HepG2 (cell line): ENCODE measurements at regions not wholly inside any gene's neighbourhood (a gene's known extent, or its start where the extent isn't known, plus 50 kb on each side); places are given as distances from the start of the nearest gene placed in this dataset.

Experiments
- ATAC-seq: fragments of 200-7000 bp; cut with Tn5 transposase; 3 replicates; pipeline ENCODE4 v1.9.1; 2020; ENCODE audit warnings: mild to moderate bottlenecking, moderate library complexity
- BruUV-seq: library from RNA; stranded (reverse); fragments of 400-500 nt; replicated peaks from 2 replicates; lab custom pipeline; 2021; lab: Mats Ljungman, UMichigan
- CTCF ChIA-PET: fragments of 300-600 bp; formaldehyde crosslinking; extraction: SDS; loops from one replicate; lab custom pipeline; 2021; ENCODE audit warnings: low total read pairs, inconsistent platforms, low intra/inter-chr PET ratio; lab: Yijun Ruan, JAX
- POLR2A ChIA-PET: fragments of 350-600 bp; sonication (Branson Sonifier 250); formaldehyde crosslinking; loops from one replicate; lab custom pipeline; 2020; ENCODE audit warnings: antibody characterized with exemption, inconsistent platforms; lab: Yijun Ruan, JAX
- DNase-seq: peaks from one replicate; pipeline ENCODE4 v3.0.0-alpha.2; 2015; ENCODE audit warnings: low spot score
- FAIRE-seq: peaks from 3 replicates; lab custom pipeline; 2011; peaks lifted over from hg19 to GRCh38; lab: Jason Lieb, UNC
- H2AFZ ChIP-seq: one replicate; pipeline ENCODE4 v1.6.1; 2011; ENCODE audit warnings: low read length, inconsistent platforms
- H3K27ac ChIP-seq: fragments of 300-600 bp; 3 replicates; pipeline ENCODE4 v1.8.0; 2011; ENCODE audit warnings: mixed run types, mild to moderate bottlenecking, mixed read lengths, low read length, inconsistent platforms; ENCODE audit not compliant: insufficient read depth; ENCODE audit errors: extremely low read length
- H3K27me3 ChIP-seq, 2 experiments: fragments of 200-600 bp in 1 of 2; 2 replicates in 1 of 2; 3 replicates in 1 of 2; pipeline versions ENCODE4 v1.6.0 to v1.8.0; 2011; ENCODE audit warnings: low read length in 2 of 2, mild to moderate bottlenecking in 2 of 2, moderate library complexity in 2 of 2, inconsistent platforms in 1 of 2; ENCODE audit not compliant: insufficient read depth in 2 of 2, control insufficient read depth in 1 of 2
- H3K36me3 ChIP-seq, 2 experiments: fragments of 200-600 bp in 1 of 2; replicated peaks in 1 of 2; 2 replicates in 1 of 2; 3 replicates in 1 of 2; pipeline versions ENCODE4 v1.5.1 to v1.8.0; 2011; ENCODE audit warnings: low read length in 2 of 2, inconsistent platforms in 1 of 2; ENCODE audit not compliant: insufficient read depth in 2 of 2, control insufficient read depth in 1 of 2
- H3K4me1 ChIP-seq: 2 replicates; pipeline ENCODE4 v1.5.1; 2012; ENCODE audit warnings: low read length, inconsistent platforms; ENCODE audit not compliant: insufficient read depth
- H3K4me2 ChIP-seq: 2 replicates; pipeline ENCODE4 v1.6.0; 2011; ENCODE audit warnings: low read depth, low read length, inconsistent platforms
- H3K4me3 ChIP-seq, 3 experiments: fragments of 200-600 bp in 1 of 3; sonication (generic), shearing (Covaris generic) in 1 of 3; replicated peaks in 1 of 3; 2 replicates each; pipeline ENCODE4 v1.5.1; 2011 to 2016; ENCODE audit warnings: low read length in 3 of 3, inconsistent platforms in 2 of 3, low read depth in 2 of 3, mild to moderate bottlenecking in 2 of 3, control low read depth in 1 of 3, mixed read lengths in 1 of 3; ENCODE audit not compliant: insufficient read depth in 1 of 3
- H3K79me2 ChIP-seq: one replicate; pipeline ENCODE4 v1.6.1; 2011; ENCODE audit warnings: low read length, inconsistent platforms; ENCODE audit not compliant: insufficient read depth
- H3K9ac ChIP-seq: 2 replicates; pipeline ENCODE4 v1.6.0; 2011; ENCODE audit warnings: mild to moderate bottlenecking, low read depth, low read length, inconsistent platforms; ENCODE audit not compliant: insufficient read depth
- H3K9me3 ChIP-seq: 2 replicates; pipeline ENCODE4 v1.5.1; 2012; ENCODE audit warnings: mild to moderate bottlenecking, low read length
- H4K20me1 ChIP-seq: 2 replicates; pipeline ENCODE4 v1.6.0; 2011; ENCODE audit warnings: inconsistent platforms, mild to moderate bottlenecking, low read length, moderate library complexity; ENCODE audit not compliant: insufficient read depth
- ARNTL ChIP-seq: sonication (generic); formaldehyde crosslinking; IDR thresholded peaks from 2 replicates; pipeline ENCODE4 v1.4.0; 2020; ENCODE audit warnings: mild to moderate bottlenecking, missing genetic modification reagents
- CAMTA2 ChIP-seq: sonication (generic); formaldehyde crosslinking; IDR thresholded peaks from 2 replicates; pipeline ENCODE4 v1.4.0; 2020; ENCODE audit warnings: mild to moderate bottlenecking, missing genetic modification reagents, borderline replicate concordance
- GATAD2A ChIP-seq: IDR thresholded peaks from 2 replicates; pipeline ENCODE4 v1.6.1; 2016
- IKZF4 ChIP-seq: sonication (generic); formaldehyde crosslinking; IDR thresholded peaks from 2 replicates; pipeline ENCODE4 v1.5.1; 2020; ENCODE audit warnings: borderline replicate concordance, mild to moderate bottlenecking, low read depth, missing genetic modification reagents; ENCODE audit errors: not compliant biosample characterization
- MAFK ChIP-seq, 2 experiments: IDR thresholded peaks in 1 of 2; conservative IDR thresholded peaks in 1 of 2; 2 replicates each; pipeline ENCODE4 v1.6.1; 2011; ENCODE audit warnings: improper control_type of control experiment in 2 of 2, low read length in 2 of 2
- NFKB2 ChIP-seq: sonication (generic); formaldehyde crosslinking; IDR thresholded peaks from 2 replicates; pipeline ENCODE4 v1.4.0; 2020; ENCODE audit warnings: missing genetic modification reagents, borderline replicate concordance
- YEATS2 ChIP-seq: sonication (generic); formaldehyde crosslinking; IDR thresholded peaks from 2 replicates; pipeline ENCODE4 v1.4.0; 2020; ENCODE audit warnings: missing genetic modification reagents, borderline replicate concordance
- ZNF343 ChIP-seq: sonication (generic); formaldehyde crosslinking; IDR thresholded peaks from 2 replicates; pipeline ENCODE4 v1.4.0; 2020; ENCODE audit warnings: mild to moderate bottlenecking, missing genetic modification reagents
- WGBS: methylation state at CpG from one replicate; pipeline ENCODE4 v1.1.6; 2017; ENCODE audit warnings: low lambda C conversion rate; 5-methylcytosine and 5-hydroxymethylcytosine counted together
- in situ Hi-C: cut with HindIII; loops from 2 replicates; pipeline ENCODE4 v1.10.0; 2017; ENCODE audit warnings: low pct_unique_long_range_greater_than_20kb; ENCODE audit not compliant: extremely low pct_ligation_motif_present
- intact Hi-C: fragments of 100-400 bp; cut with micrococcal nuclease; formaldehyde crosslinking; loops from one replicate; pipeline ENCODE4 v1.10.0; 2022; ENCODE audit not compliant: unreplicated experiment
- TF ChIP-seq, protein P1 (sequence below): fragments of 450-650 bp; IDR thresholded peaks from 2 replicates; pipeline ENCODE4 v1.6.1; 2016
- TF ChIP-seq, protein P2 (sequence below): sonication (generic); formaldehyde crosslinking; IDR thresholded peaks from 2 replicates; pipeline ENCODE4 v1.4.0; 2020; ENCODE audit warnings: mild to moderate bottlenecking, missing genetic modification reagents
- TF ChIP-seq, protein P3 (sequence below): sonication (generic); formaldehyde crosslinking; IDR thresholded peaks from 2 replicates; pipeline ENCODE4 v1.8.0; 2022; ENCODE audit warnings: mild to moderate bottlenecking, missing genetic modification reagents

DNA sequence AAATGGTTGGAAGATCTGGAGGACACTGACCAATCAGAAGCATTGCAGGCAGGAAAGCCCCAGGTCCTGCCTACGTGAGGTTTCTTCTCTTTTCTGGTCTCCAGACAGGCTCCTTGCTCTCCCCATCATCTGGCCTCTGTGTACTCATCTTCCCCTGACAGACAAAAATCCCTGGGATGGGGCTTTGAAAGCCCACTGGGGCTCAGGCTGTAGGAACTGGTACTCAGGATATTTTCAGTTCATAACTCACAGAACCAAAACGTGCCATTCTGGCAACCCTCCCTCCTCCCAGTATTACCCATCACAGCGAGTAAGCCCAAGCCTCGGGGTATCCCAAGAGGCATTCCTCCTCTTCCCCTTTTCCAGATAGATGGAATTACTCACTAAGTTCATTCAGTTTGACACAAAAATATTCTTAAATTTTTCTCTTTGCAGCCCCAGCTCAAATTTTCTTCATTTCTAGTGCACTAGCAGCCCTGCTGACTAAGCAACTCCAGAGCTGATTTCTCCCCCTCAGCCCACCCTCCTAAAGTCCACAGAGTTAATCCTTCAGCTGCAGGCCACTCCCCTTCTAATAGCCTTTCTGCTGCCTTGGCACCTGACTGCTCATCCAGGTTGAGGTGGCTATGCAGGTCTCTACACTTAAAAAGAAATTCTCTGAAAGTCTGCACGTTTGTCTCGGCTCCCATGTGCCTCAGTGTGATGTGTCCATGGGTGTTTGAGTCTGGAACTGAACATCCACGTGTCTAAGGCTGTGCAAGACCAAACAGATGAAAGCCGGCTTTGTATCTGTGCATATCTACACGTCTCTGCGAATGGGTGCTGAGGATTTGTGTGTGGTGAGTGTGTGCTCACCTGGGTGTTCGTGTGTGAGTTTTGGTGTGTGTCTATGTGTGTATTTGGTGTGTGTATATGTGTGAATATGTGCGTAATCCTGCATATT is 331.4 kb downstream of the CCSER2 start:
- H3K9me3 ChIP-seq = no peaks in the 10 kb centered on the region
- H4K20me1 ChIP-seq = no peaks in the 10 kb centered on the region
- WGBS = 10% methylated on average over 11 of the region's 12 CpGs
- no peak overlapping the region for H2AFZ ChIP-seq
- DNase-seq (no peak), FAIRE-seq (no peak), ATAC-seq (no peak)
- no TSS peak for BruUV-seq
- no peaks in the 10 kb centered on the region; a peak in 1 of 5 replicates for H3K27me3 ChIP-seq
- TF ChIP-seq MAFK (conservative IDR thresholded peaks at IDR 0.05 in 1 of 2, IDR thresholded peaks at IDR 0.05 in 1 of 2; ENCODE audit: low read length in 2 of 2) (0 out of 4 replicates have a peak, but pooled peaks of 1 of the 2 experiments have one; percentile 5), ARNTL (no peak)
- TF ChIP-seq, protein P1, sequence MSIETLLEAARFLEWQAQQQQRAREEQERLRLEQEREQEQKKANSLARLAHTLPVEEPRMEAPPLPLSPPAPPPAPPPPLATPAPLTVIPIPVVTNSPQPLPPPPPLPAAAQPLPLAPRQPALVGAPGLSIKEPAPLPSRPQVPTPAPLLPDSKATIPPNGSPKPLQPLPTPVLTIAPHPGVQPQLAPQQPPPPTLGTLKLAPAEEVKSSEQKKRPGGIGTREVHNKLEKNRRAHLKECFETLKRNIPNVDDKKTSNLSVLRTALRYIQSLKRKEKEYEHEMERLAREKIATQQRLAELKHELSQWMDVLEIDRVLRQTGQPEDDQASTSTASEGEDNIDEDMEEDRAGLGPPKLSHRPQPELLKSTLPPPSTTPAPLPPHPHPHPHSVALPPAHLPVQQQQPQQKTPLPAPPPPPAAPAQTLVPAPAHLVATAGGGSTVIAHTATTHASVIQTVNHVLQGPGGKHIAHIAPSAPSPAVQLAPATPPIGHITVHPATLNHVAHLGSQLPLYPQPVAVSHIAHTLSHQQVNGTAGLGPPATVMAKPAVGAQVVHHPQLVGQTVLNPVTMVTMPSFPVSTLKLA = peak; percentile 74
- no peaks in the 10 kb centered on the region for H3K4me1 ChIP-seq
- no peak overlapping the region for H3K27ac ChIP-seq
- CTCF ChIA-PET = no interaction called here
- no peak overlapping the region for H3K9ac ChIP-seq
- intact Hi-C loops (no loop called here), in situ Hi-C loops (no loop called here)
- H3K79me2 ChIP-seq = no peaks in the 10 kb centered on the region
- POLR2A ChIA-PET = no interaction called here
- no peak overlapping the region for H3K4me2 ChIP-seq
- no peaks in the 10 kb centered on the region for H3K36me3 ChIP-seq
- H3K4me3 ChIP-seq = no peak overlapping the region

DNA sequence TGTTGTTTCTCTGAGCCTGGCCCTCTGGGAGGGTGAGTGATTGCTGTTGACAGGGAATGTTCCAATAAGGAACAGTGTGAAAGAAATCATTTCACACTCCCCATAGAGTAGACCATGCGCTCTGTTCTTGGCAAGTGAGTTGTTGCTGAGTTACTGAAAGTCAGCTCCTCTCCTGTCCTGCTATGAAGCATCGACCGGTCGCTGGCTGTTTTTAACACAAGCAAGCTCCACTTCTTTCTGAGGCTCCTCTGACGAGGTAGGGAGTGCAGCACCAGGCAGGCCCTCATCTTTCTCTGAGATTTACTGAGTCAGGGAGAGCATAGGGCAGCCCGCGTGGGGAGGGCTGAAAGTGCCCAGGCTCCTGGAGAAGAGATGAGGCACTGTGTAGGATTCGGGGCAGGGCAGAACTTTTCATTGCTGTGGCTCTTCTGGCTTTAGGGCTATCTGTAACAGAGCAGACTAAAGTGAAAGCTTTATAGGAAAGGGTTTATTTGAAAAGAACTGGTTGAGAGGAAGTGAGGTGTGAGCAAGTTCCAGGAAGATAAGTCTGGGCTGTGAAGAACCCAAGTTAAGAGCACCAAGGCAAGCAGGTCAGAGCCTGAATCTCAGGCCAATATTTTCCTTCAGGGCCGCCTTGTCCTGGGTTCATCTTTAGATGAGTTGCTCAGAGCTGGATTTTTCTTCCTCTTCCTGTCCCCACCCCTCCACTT is 332.2 kb downstream of the CCSER2 start:
- no peak overlapping the region for H3K27ac ChIP-seq
- TF ChIP-seq GATAD2A (no peak), ZNF343 (CRISPR knock-in tag) (no peak), IKZF4 (no peak), CAMTA2 (CRISPR knock-in tag) (no peak), NFKB2 (no peak), YEATS2 (CRISPR knock-in tag) (no peak)
- TF ChIP-seq, protein P2, sequence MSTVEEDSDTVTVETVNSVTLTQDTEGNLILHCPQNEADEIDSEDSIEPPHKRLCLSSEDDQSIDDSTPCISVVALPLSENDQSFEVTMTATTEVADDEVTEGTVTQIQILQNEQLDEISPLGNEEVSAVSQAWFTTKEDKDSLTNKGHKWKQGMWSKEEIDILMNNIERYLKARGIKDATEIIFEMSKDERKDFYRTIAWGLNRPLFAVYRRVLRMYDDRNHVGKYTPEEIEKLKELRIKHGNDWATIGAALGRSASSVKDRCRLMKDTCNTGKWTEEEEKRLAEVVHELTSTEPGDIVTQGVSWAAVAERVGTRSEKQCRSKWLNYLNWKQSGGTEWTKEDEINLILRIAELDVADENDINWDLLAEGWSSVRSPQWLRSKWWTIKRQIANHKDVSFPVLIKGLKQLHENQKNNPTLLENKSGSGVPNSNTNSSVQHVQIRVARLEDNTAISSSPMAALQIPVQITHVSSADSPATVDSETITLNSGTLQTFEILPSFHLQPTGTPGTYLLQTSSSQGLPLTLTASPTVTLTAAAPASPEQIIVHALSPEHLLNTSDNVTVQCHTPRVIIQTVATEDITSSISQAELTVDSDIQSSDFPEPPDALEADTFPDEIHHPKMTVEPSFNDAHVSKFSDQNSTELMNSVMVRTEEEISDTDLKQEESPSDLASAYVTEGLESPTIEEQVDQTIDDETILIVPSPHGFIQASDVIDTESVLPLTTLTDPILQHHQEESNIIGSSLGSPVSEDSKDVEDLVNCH = no peak
- TF ChIP-seq, protein P3, sequence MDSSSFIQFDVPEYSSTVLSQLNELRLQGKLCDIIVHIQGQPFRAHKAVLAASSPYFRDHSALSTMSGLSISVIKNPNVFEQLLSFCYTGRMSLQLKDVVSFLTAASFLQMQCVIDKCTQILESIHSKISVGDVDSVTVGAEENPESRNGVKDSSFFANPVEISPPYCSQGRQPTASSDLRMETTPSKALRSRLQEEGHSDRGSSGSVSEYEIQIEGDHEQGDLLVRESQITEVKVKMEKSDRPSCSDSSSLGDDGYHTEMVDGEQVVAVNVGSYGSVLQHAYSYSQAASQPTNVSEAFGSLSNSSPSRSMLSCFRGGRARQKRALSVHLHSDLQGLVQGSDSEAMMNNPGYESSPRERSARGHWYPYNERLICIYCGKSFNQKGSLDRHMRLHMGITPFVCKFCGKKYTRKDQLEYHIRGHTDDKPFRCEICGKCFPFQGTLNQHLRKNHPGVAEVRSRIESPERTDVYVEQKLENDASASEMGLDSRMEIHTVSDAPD (CRISPR knock-in tag) = no peak

More for the DNA sequence above, 332.2 kb downstream of the CCSER2 start:
- 37% methylated on average over 9 of the region's 9 CpGs for WGBS
- BruUV-seq = no TSS peak
- Histone ChIP-seq H3K9me3 (no peaks in the 10 kb centered on the region), H3K4me1 (no peaks in the 10 kb centered on the region), H3K79me2 (no peaks in the 10 kb centered on the region), H3K27me3 (no peaks in the 10 kb centered on the region; a peak in 1 of 5 replicates), H3K36me3 (no peaks in the 10 kb centered on the region), H4K20me1 (no peaks in the 10 kb centered on the region), H3K4me3 (no peak overlapping the region), H2AFZ (no peak overlapping the region), H3K4me2 (no peak overlapping the region), H3K9ac (no peak overlapping the region)
- in situ Hi-C loops = no loop called here
- ATAC-seq = no peak
- CTCF ChIA-PET = no interaction called here
- no peak for FAIRE-seq
- POLR2A ChIA-PET = no interaction called here
- no peak for DNase-seq
- intact Hi-C loops = no loop called here
